Skeletal muscle tissue (tissue), 3 donors: ENCODE measurements at regions not wholly inside any gene's neighbourhood (a gene's known extent, or its start where the extent isn't known, plus 50 kb on each side); places are given as distances from the start of the nearest gene placed in this dataset.

Source experiments
- H3K27ac ChIP-seq: one replicate; pipeline ENCODE4 v1.7.0; 2013; ENCODE audit warnings: mild to moderate bottlenecking, low read depth, low read length, inconsistent platforms
- H3K27me3 ChIP-seq, 3 donors: one replicate each; pipeline ENCODE4 v1.7.0; 2013; ENCODE audit warnings: low read length in 3 of 3; ENCODE audit not compliant: control insufficient read depth in 3 of 3, insufficient read depth in 3 of 3
- H3K36me3 ChIP-seq, 3 donors: one replicate each; pipeline ENCODE4 v1.7.0; 2013; ENCODE audit warnings: low read length in 3 of 3; ENCODE audit not compliant: control insufficient read depth in 3 of 3, insufficient read depth in 3 of 3
- H3K4me1 ChIP-seq, 3 donors: one replicate each; pipeline ENCODE4 v1.7.0; 2013; ENCODE audit warnings: low read length in 3 of 3, mild to moderate bottlenecking in 3 of 3; ENCODE audit not compliant: control insufficient read depth in 3 of 3, insufficient read depth in 3 of 3
- H3K4me3 ChIP-seq, 3 donors: one replicate each; pipeline ENCODE4 v1.7.0; 2013; ENCODE audit warnings: low read length in 3 of 3
- H3K9ac ChIP-seq, 3 donors: one replicate each; pipeline ENCODE4 v1.7.0; 2013; ENCODE audit warnings: low read length in 3 of 3, mild to moderate bottlenecking in 3 of 3, moderate library complexity in 2 of 3, low read depth in 1 of 3
- H3K9me3 ChIP-seq, 3 donors: one replicate each; pipeline ENCODE4 v1.7.0; 2013; ENCODE audit warnings: low read length in 3 of 3; ENCODE audit not compliant: control insufficient read depth in 3 of 3
- donor health status: Osteomylitis.

GRCh38 chr2:18690342-18690741 is 101.0 kb upstream of the NT5C1B start:
- H3K27me3 ChIP-seq: no peaks in the 10 kb centered on the region
- no peaks in the 10 kb centered on the region for H3K9me3 ChIP-seq
- no peaks in the 10 kb centered on the region for H3K4me1 ChIP-seq
- H3K4me3 ChIP-seq: no peak overlapping the region
- H3K36me3 ChIP-seq: no peaks in the 10 kb centered on the region
- H3K27ac ChIP-seq: no peak overlapping the region
- H3K9ac ChIP-seq: no peak overlapping the region

GRCh38 chr2:18684206-18685038 is 95.1 kb upstream of the NT5C1B start:
- Histone ChIP-seq H3K27ac (no peak overlapping the region), H3K4me1 (no peaks in the 10 kb centered on the region), H3K27me3 (no peaks in the 10 kb centered on the region), H3K4me3 (no peak overlapping the region), H3K9ac (no peak overlapping the region), H3K9me3 (no peaks in the 10 kb centered on the region), H3K36me3 (no peaks in the 10 kb centered on the region)

- no peaks in the 10 kb centered on the region for H3K4me1 ChIP-seq
- H3K9ac ChIP-seq: no peak overlapping the region
- H3K4me3 ChIP-seq: no peak overlapping the region
Measured at GRCh38 chr2:18682681-18683080, 93.3 kb upstream of the NT5C1B start.

GRCh38 chr2:18677280-18677679 is 87.9 kb upstream of the NT5C1B start:
- Histone ChIP-seq H3K27ac (no peak overlapping the region), H3K36me3 (no peaks in the 10 kb centered on the region), H3K9ac (no peak overlapping the region), H3K9me3 (peaks cover 0 to 10% (median 0%) of the 10 kb centered on the region in 3 donors), H3K4me3 (no peak overlapping the region), H3K4me1 (no peaks in the 10 kb centered on the region), H3K27me3 (no peaks in the 10 kb centered on the region)

More at GRCh38 chr2:18682681-18683080, 93.3 kb upstream of the NT5C1B start:
- H3K36me3 ChIP-seq: no peaks in the 10 kb centered on the region
- no peak overlapping the region for H3K27ac ChIP-seq
- no peaks in the 10 kb centered on the region for H3K27me3 ChIP-seq
- H3K9me3 ChIP-seq: no peaks in the 10 kb centered on the region

GRCh38 chr2:18674309-18674708 is 84.9 kb upstream of the NT5C1B start:
- Histone ChIP-seq H3K36me3 (no peaks in the 10 kb centered on the region), H3K9ac (no peak overlapping the region), H3K4me3 (no peak overlapping the region), H3K9me3 (peaks cover 0 to 10% (median 0%) of the 10 kb centered on the region in 3 donors), H3K27ac (no peak overlapping the region), H3K4me1 (no peaks in the 10 kb centered on the region), H3K27me3 (no peaks in the 10 kb centered on the region)

GRCh38 chr2:18671363-18671762 is 82.0 kb upstream of the NT5C1B start:
- Histone ChIP-seq H3K36me3 (no peaks in the 10 kb centered on the region), H3K27ac (no peak overlapping the region), H3K4me3 (no peak overlapping the region), H3K4me1 (no peaks in the 10 kb centered on the region), H3K9me3 (peaks cover 0 to 10% (median 0%) of the 10 kb centered on the region in 3 donors), H3K9ac (no peak overlapping the region), H3K27me3 (no peaks in the 10 kb centered on the region)

- Histone ChIP-seq H3K9me3 (no peaks in the 10 kb centered on the region), H3K27me3 (no peaks in the 10 kb centered on the region), H3K36me3 (no peaks in the 10 kb centered on the region), H3K4me1 (no peaks in the 10 kb centered on the region), H3K27ac (no peak overlapping the region), H3K9ac (no peak overlapping the region), H3K4me3 (no peak overlapping the region)
Measured at GRCh38 chr2:18668221-18668620, 78.9 kb upstream of the NT5C1B start.

DNA sequence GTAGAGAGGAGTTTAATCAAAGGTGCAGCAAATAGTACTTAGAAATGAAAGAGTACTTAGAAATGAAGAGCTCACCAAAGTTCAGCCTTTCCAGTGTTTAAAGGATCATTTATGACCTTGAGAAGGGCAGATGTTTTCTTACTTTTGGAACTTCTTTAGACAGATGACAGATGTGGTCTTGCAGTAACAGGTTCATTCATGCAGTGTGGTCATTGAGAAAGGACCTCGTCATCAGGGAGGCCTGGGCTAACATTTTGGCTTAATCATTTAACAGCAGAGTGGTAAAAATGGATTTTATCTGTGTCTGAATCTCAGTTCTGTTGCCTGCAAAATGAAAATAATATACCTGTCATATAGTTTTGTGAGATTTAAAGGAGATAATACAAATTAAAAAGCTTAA is 75.1 kb upstream of the NT5C1B start:
- Histone ChIP-seq H3K27me3 (no peaks in the 10 kb centered on the region), H3K27ac (no peak overlapping the region), H3K36me3 (no peaks in the 10 kb centered on the region), H3K9me3 (no peaks in the 10 kb centered on the region), H3K4me1 (no peaks in the 10 kb centered on the region), H3K4me3 (no peak overlapping the region), H3K9ac (no peak overlapping the region)

GRCh38 chr2:18663861-18664260 is 74.5 kb upstream of the NT5C1B start:
- Histone ChIP-seq H3K36me3 (no peaks in the 10 kb centered on the region), H3K27me3 (no peaks in the 10 kb centered on the region), H3K27ac (no peak overlapping the region), H3K9ac (no peak overlapping the region), H3K4me3 (no peak overlapping the region), H3K9me3 (no peaks in the 10 kb centered on the region), H3K4me1 (no peaks in the 10 kb centered on the region)

DNA sequence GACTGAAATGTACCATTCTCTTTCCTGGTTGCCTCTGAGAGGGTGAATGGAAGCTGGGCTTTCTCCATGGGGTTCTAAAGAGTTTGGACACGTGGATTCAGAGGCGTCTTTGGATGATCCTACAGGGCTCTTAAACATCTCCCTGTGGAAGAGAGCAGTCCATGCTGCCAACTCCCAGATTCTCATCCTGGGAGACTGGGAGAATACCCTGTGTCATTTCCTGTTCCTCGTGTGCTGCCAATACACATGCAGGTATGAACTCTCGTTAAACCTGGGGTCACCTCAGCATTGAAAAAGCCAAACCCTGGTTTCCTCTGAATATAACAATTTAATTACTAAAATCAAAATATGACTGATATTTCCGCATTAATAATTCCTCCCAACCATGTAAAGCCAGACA is 73.3 kb upstream of the NT5C1B start:
- Histone ChIP-seq H3K4me3 (no peak overlapping the region), H3K36me3 (no peaks in the 10 kb centered on the region), H3K9ac (no peak overlapping the region), H3K9me3 (no peaks in the 10 kb centered on the region), H3K4me1 (no peaks in the 10 kb centered on the region), H3K27ac (no peak overlapping the region), H3K27me3 (no peaks in the 10 kb centered on the region)
